ENCODE measurements at regions not wholly inside any gene's neighbourhood (a gene's known extent, or its start where the extent isn't known, plus 50 kb on each side); places are given as distances from the start of the nearest gene placed in this dataset.

DNA sequence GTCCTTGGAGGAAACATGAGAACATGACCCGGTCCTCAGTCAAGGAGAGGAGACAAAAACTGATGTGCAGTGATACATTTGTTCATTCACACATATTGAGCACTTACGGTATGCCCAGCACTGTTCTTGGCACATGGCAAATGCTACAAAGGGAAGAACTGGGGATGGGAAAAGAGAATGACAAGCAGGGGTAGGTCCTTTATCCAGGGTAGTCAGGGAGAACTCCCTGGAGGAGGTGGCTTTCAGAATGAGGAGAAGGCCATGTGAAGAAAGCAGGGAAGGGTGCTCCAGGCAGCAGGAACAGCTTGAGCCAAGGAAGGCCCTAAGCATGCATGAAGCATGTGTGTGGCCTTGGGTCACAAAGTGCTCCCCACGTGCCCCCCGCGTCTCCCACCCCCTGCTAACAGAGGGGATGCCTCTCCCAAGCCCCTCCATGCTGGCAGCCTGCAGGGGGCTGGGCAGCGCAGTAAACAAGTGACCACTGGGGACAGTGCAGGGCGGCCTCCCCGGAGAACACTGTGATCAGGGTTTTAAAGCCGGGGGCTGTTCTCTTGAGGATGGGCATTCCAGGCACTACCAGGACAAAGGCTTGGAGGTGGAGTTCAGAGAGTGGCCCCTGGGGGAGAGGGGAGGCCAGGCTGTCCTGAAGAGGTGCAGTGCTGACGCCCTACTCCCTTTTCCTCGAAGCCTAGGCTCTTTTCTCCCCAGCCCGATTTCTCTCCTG is 71.0 kb downstream of the PHETA1 start:
- H4K20me1 ChIP-seq (replicated peaks in 1 of 2; ENCODE audit: control insufficient read depth in 1 of 2, insufficient read depth in 2 of 2, low read length in 2 of 2), result no peaks in the 10 kb centered on the region
- no peak overlapping the region for H2AK5ac ChIP-seq (ENCODE audit: low read depth, low read length)
- H2BK15ac ChIP-seq (ENCODE audit: low read length), result no peak overlapping the region
- ChIA-PET CTCF (ENCODE audit: partially characterized antibody) (interaction anchor here (0.6 to 9.6 kb wide), 46 partner anchors 8 to 530 kb away, joined by 3 to 285 read pairs (median 4); no protein-coding TSS in a partner anchor), POLR2A (ENCODE audit: partially characterized antibody) (no interaction called here)
- H3K56ac ChIP-seq (replicated peaks; ENCODE audit: insufficient read length, low read depth, low read length), result no peak overlapping the region
- DNase-seq (ENCODE audit: low read depth in 1 of 2, low spot score in 2 of 2) (no peak), FAIRE-seq (no peak)
- H3K4me3 ChIP-seq (ENCODE audit: extremely low read depth in 1 of 4, insufficient read depth in 2 of 4, low read depth in 3 of 4, low read length in 4 of 4), result no peak overlapping the region
- H2BK5ac ChIP-seq (ENCODE audit: low read depth, low read length), result no peak overlapping the region; the same call in 1 of the 2 replicates
- H3K36me3 ChIP-seq (ENCODE audit: control insufficient read depth in 2 of 4, insufficient read depth in 4 of 4, low read length in 3 of 4), result no peaks in the 10 kb centered on the region
- no peaks in the 10 kb centered on the region for H3K9me3 ChIP-seq (ENCODE audit: insufficient read depth in 2 of 2, low read depth in 1 of 2, low read length in 1 of 2)
- no peak overlapping the region for H3K4ac ChIP-seq (replicated peaks; ENCODE audit: insufficient read length, low read depth, low read length)
- 74% methylated on average over 10 of the region's 12 CpGs; no CpG with 5 or more reads in 1 of the 2 experiments for WGBS, 2 experiments (ENCODE audit: extremely low coverage in 1 of 2, insufficient coverage in 1 of 2, insufficient read length in 1 of 2, insufficient replicate concordance in 2 of 2, low coverage in 1 of 2, low lambda C conversion rate in 2 of 2, missing lambda C conversion rate in 1 of 2)
- no peak overlapping the region for H4K5ac ChIP-seq (ENCODE audit: insufficient read length, low read depth, low read length)
- H3K27ac ChIP-seq (ENCODE audit: low read depth, low read length), result no peak overlapping the region
- peak overlapping the region; percentile 39; the same call in 1 of the 2 replicates for H2BK12ac ChIP-seq (ENCODE audit: low read depth, low read length)
- no peak overlapping the region for H4K91ac ChIP-seq (replicated peaks; ENCODE audit: insufficient read length, low read length)
- H3K14ac ChIP-seq (ENCODE audit: insufficient read length), result no peak overlapping the region
- H3K4me1 ChIP-seq (replicated peaks in 1 of 4; ENCODE audit: control insufficient read depth in 3 of 4, insufficient read depth in 4 of 4, low read length in 3 of 4), result peaks cover 0 to 7% (median 6%) of the 10 kb centered on the region in 4 experiments; a peak in 6 of 7 replicates
- H2AFZ ChIP-seq (ENCODE audit: low read length), result no peak overlapping the region
- no peaks in the 10 kb centered on the region for H3K27me3 ChIP-seq (replicated peaks in 1 of 4; ENCODE audit: control insufficient read depth in 3 of 4, extremely low read depth in 1 of 4, insufficient read depth in 3 of 4, low read length in 3 of 4)
- no peaks in the 10 kb centered on the region for H3K79me2 ChIP-seq (ENCODE audit: control insufficient read depth in 1 of 2, insufficient read depth in 2 of 2, low read length in 2 of 2)
- H3K23ac ChIP-seq (ENCODE audit: insufficient read length), result no peak overlapping the region
- H3K9ac ChIP-seq (replicated peaks in 1 of 4; ENCODE audit: extremely low read depth in 1 of 4, low read depth in 3 of 4, low read length in 3 of 4), result no peak overlapping the region
- no peak overlapping the region for H3K18ac ChIP-seq (ENCODE audit: extremely low read depth, low read length)
- H3K4me2 ChIP-seq (ENCODE audit: insufficient read depth in 1 of 2, low read depth in 2 of 2, low read length in 2 of 2), result no peak overlapping the region; a peak in 1 of 4 replicates
- no peak for TF ChIP-seq GABPA (IDR thresholded peaks at IDR 0.05; ENCODE audit: borderline replicate concordance, insufficient read depth, low read length)
- TF ChIP-seq SIRT6 (IDR thresholded peaks at IDR 0.05; ENCODE audit: low read length), result no peak
- TF ChIP-seq CTCF (IDR thresholded peaks at IDR 0.05; ENCODE audit: control extremely low read depth in 1 of 3, insufficient read depth in 1 of 3, low read depth in 1 of 3, low read length in 3 of 3), result peak; percentile 41 to 52 (median 45)
- TF ChIP-seq EZH2 (IDR thresholded peaks at IDR 0.05; ENCODE audit: low read depth, low read length, severe bottlenecking), result no peak
- no peak; a peak in 1 of 4 replicates for TF ChIP-seq RAD21 (IDR thresholded peaks at IDR 0.05 in 1 of 2, conservative IDR thresholded peaks at IDR 0.05 in 1 of 2; ENCODE audit: low read depth in 2 of 2, low read length in 2 of 2)
- TF ChIP-seq FOSL1 (IDR thresholded peaks at IDR 0.05; ENCODE audit: insufficient read depth, low read depth, low read length), result no peak
- no peaks in the 10 kb centered on the region for H3K79me1 ChIP-seq (ENCODE audit: low read depth, low read length)
- no peak overlapping the region; the same call in 1 of the 2 replicates for H4K8ac ChIP-seq (ENCODE audit: extremely low read depth, insufficient read depth, low read length)
- no peaks in the 10 kb centered on the region; the same call in 1 of the 2 replicates for H3K23me2 ChIP-seq (ENCODE audit: low read depth, low read length)
- no peak overlapping the region for H2BK20ac ChIP-seq (ENCODE audit: low read length)
- H2BK120ac ChIP-seq (replicated peaks; ENCODE audit: low read depth, low read length), result no peak overlapping the region
